GM19099 (cell line): ENCODE measurements at regions not wholly inside any gene's neighbourhood (a gene's known extent, or its start where the extent isn't known, plus 50 kb on each side); places are given as distances from the start of the nearest gene placed in this dataset.

ENCODE experiments used
- POLR2A ChIP-seq: IDR thresholded peaks from 3 replicates; pipeline ENCODE4 v1.6.1; 2011; ENCODE audit warnings: low read depth; ENCODE audit not compliant: insufficient read length; ENCODE audit errors: extremely low read depth

DNA sequence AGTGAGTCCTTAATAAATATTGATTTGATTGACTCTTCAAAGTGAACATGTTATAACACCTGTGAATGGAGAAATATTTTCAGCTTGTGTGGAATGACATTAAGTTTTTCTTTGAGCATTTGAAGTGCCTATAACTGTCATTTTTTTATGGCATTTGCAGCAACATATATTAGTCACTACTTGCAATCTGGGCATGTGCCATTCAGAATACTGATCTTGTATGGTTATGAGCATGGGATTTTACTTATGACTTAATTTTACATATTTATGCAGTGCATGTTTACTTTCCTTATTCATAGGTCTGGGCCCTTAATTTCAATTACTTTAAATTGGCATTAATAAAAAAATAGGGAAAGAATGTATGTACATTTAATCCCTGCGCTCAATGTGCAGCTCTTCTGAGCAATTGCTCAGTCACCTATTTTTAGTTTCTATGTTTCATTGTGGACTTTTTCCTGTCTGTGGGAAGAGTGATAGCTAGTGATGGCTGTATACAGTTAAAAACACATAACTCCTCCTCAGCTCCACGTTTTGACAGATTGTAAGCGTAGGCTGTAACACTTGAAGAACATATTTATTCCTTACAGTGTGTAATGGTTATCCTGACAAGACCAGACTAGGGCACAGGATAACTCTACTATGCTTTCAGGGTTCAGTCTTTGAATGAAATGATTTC is 339.6 kb downstream of the SNAPC1 start:
- TF ChIP-seq POLR2A, result no peak

DNA sequence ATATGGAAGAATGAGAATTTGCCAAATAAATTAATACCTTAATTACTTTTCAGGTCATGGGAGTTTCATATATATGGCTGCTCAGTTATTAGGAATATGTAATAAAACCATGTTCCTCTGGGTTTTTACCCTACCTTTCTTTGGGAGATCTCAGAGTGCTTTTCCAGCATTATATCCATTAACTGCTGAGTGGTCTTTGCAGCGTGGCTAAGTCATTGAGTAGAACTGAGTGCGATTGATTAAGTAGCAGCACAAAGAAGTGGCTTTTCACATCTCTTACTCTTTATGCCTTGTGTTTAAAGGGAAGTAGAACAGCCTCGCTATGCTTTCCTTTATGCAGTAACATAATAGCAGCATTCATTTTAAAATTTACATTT is 340.1 kb downstream of the SNAPC1 start:
- TF ChIP-seq POLR2A, result no peak

DNA sequence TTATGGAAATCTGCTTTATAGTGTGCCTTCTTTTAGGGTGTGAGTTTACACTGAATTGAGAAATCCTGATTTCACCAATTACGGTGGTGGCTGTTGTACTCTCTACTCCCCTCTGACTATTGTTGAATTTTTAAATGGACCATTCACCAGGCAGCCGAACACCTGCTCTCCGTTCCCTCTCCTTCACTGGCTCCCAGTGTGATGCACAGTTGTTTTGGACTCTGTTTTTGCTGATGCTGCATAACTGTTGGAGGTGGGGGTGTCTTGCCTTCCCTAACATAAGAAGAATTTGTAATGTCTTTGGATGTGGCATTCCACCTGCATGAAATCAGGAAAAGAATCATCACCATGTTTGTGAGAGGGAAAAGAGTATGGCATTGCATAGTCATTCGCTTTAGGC is 341.2 kb downstream of the SNAPC1 start:
- TF ChIP-seq POLR2A, result no peak

DNA sequence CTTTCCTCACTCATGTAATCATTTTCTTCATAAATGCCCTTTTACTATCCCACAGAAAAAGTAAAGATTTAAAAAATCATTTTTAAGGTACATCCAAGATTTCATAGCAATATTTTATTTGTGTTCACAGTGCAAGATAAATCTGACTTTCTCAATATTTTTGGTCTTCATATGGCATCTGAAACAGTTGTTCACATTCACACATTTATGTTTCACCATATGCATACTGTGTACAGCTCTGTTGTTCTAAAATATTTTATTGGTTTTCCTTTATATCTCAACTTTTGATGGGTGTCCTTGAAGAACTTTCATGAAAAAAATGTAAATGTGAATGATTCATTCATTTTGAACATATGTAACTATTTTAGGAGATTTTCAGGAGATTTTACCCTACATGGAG is 348.7 kb downstream of the SNAPC1 start:
- TF ChIP-seq POLR2A, result no peak

DNA sequence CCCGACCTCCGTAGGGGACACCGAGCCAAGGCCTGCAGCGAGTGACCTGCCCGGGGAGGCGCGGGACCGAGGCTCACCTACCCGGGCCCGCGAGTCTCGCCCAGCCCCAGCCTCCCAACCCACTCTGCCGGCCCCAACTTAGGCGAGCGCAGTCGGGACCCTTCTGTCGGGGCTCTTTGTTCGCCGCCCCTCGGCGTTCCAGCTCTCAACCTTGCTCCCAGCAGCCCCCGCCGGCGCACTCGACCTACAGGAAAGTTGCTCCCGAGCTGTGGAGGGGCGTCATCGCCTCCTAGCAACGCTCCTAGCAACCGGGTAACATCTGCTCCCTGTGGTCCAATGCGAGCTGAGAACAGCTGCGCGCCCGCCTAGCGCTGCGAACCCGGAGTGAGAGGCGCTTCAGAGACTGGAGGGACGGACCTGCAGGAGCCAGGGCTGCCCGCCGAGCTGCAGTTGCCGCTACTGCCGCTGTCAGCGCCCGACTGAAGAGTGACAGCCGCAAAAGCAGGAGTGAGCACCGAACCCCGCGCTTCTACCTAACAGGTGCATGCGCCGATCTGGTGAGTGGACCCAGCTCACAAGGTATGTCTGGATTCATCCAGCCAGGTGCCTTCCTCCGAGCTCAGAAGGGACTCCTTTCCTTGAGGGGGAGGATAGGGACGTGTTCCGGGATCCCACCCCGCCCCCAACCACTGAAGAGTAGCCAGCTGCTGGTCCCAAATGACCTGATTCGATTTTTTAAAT is 355.0 kb downstream of the SNAPC1 start:
- no peak for TF ChIP-seq POLR2A

DNA sequence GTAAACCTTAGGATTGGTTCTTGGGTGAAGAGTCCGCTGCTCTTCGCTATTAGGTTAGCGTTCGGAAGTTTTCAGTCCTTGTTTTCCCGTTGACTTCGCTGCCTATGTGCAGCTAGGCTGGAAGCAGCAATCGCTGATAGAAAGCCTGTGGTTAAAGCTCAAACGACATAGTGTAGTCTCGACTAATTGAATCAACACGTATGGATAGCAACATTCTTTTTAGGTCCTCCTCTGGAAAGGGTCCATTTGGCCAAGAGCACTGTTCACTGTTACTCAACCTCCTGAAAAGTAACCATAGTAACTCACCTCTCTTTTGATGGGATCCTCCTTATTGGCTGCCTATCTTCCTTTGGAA is 355.5 kb downstream of the SNAPC1 start:
- TF ChIP-seq POLR2A, result no peak

DNA sequence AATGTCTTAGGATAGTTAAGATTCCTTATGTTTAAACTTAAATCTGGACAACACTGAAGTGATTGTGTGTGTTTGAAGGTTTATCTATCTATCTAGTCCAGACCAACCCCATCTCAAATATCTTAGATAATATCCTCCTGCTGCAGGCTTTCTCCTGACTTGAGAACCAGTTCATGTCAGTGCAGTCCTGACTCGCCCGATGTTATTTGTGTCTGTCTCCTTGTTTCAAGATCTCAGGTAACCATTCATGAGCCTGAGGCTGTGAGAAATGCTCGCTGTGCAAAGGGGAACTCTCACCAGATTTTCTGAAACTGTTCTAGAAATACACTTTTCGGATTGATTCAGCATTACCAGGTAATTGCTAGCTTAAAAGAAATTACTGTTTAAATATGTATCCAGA is 356.2 kb downstream of the SNAPC1 start:
- TF ChIP-seq POLR2A, result no peak

DNA sequence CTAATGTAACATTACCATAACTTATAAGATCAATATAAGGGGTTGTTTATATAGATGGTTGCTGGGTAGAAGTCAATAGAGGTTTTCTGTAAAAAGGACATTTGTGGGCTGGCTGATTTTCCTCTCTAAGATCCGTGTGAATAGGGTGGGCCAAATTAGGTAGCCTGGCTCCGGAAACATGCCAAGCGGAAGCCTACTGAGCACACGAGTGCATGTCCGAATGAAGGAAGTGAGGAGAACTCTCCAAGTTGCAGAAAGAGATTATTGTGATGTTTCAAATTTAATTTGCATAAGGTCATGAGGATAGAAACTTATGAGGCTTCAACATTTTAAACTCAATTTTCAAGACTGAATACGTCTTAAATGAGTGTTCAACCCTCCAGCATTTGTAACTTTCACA is 356.7 kb downstream of the SNAPC1 start:
- no peak for TF ChIP-seq POLR2A

DNA sequence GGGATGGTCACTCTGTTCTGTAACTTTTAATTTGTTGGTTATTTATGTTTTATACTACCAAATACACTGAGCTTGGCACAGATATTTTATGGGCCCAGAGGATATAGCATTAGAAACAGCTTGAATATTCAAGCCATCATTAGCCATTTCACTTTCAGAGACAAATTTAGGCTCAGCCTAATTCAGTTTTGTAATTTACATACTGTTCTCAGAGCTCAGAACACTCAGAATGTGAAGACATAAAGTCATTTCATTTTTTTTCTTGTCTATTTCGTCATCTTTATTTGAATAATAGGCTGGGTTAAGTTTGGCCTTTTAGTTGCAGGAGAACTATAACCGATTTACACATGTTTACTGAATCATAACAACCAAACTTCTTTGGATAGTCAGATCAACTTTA is 361.7 kb downstream of the SNAPC1 start:
- TF ChIP-seq POLR2A, result no peak

DNA sequence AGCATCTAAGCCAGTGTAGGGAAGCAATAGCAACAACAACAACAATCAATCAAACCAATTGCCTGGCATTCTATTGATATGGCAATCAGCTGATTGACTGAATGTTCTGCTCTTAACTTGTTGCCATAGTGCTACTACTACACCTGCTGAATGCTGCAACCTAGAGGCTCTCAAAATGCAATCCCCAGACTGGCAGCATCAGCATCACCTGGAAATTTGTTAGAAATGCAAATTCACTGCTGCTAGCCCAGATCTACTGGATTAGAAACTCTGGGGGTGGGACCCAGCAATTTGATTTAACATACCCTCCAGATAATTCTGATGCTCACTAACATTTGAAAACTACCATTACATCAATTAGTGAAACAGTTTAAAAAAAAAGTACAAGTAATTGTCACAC is 363.6 kb downstream of the SNAPC1 start:
- TF ChIP-seq POLR2A, result no peak

DNA sequence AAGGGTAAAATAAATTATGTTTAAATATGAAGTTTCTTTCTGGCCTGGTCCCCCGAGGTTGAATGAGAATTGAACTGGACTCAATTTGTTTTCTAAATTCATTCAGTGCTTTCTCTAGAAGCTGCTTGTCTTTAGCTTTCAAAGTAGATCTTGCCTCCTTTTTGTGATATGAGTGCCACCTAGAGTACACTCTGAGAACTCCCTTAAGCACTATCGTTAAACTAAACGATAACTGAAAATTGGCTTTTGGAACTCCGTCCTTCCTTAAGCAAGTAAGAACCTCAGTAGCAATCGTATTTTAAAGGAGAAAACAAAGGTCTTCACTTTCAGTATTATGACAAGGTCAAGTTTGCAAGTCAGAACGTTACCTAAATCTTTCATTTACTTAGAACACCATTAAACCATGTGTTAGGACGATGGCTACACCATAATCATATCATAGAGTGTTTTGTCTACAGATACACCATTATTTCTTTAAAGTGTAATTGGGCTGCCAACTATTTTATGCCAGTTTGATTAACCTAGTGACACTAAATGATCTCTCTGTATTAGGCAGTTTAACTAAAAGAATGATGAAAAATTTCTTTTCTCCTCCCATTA is 364.8 kb downstream of the SNAPC1 start:
- no peak for TF ChIP-seq POLR2A

DNA sequence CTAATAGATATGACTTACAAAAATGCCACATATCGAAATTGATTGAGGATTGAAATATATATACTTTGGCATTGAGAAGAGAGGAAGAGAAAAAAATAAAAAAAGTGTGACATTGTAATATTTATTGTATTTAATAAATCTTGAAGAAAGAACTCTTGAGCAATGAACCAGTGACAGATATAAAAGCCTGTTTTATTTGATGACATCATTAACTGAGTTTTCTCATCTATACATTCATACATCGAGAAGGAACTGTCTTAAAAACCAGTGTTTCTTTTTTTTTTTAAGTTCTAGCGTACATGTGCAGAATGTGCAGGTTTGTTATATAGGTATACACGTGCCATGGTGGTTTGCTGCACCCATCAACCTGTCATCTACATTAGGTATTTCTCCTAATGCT is 368.2 kb downstream of the SNAPC1 start:
- TF ChIP-seq POLR2A, result no peak

DNA sequence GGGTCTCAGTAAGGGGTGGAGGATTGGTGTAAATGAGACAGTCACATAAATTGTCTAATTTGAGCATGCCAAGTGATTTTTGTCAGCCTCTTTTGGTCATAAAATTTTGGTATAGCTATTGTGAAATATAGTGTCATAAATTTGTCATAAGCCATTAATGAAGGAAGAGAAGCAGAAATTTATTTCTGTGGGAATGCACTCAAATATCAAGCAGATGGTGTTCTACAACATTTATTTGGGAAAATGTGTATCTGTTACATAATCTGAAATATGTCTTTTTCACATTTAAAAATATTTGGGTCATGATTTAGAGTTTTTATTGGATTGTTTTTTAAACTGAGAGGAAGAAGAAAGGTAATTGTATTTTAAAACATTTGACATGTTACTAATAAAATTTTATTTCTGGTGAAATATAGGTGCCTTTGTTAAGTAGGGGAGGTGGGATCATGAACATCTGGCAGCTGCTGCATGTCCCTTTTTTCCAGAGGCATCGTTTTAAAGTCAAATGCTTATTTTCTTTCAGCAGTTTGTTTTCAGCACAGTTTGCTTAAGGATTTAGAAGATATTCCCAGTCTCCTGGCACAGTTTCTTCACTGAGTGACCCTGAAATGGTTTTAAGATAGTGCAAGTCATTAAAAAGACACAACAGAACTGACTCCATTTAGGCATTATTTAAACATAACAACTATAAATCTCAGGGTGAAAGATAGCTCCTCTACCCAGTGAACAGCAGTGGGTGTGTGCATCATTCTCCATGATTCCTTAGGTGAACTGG is 371.7 kb downstream of the SNAPC1 start:
- TF ChIP-seq POLR2A, result no peak

DNA sequence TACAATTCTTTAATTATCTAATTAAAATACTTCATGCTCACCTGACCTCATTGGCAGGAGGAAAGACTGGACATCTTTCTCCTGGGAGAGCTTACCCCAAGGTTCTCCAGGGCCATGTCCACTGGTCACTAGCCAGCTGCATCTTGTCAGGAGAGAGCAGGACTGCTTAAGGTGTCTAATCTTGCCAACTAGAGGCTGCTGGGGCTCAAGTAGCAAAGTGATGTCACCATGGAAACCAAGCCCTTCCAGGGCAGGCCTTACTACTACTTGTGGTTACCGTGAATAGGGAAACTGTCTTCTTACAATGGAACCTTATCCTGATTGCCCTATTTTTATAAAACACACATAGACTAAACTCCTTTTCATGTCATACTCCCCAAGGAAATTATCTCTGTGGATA is 376.4 kb downstream of the SNAPC1 start:
- no peak for TF ChIP-seq POLR2A

DNA sequence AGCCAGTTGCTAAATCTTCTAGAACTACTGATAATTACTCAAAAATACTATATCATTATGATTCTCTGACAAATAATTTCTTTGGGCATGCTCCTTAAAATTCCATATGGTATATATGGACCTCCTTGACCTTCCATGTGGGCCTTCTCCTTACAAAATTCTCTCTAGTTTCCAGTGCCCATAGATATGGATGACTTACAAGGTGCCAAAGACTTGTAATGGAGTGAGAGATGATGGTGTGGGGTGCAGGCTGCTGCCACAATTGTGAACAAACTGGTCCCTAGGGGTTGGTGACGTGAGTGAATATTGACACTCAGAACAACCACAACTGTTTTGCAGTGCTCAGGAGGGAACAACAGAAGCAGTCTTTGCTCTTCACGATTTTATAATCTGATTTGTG is 378.9 kb downstream of the SNAPC1 start:
- TF ChIP-seq POLR2A, result no peak

DNA sequence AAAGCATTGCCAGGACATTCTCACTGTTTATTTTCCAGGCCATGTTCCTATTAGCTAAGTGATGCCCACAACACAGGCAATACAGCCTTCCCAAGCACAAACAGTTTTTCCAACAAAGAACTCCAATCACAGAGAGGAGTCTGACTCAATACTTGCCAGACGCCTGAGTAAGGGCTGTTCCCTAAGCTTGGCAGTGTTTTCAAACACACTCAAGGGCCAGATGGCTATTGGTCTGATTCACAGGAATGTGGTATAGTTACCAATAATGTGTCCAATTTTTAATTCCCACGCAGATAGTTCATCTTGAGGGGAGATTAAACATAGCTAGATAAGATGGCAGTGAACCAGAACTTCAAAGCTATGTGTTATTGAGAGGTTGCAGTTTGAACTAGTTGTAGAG is 381.0 kb downstream of the SNAPC1 start:
- TF ChIP-seq POLR2A, result no peak
